Left lobe of liver (tissue), 2 donors: ENCODE measurements at regions not wholly inside any gene's neighbourhood (a gene's known extent, or its start where the extent isn't known, plus 50 kb on each side); places are given as distances from the start of the nearest gene placed in this dataset.

Experiments
- ATAC-seq: fragments of 200-7000 bp; cut with Tn5 transposase; one replicate; pipeline ENCODE4 v1.9.1; 2020; ENCODE audit warnings: mild to moderate bottlenecking, moderate library complexity
- DNase-seq: peaks from one replicate; pipeline ENCODE4 v3.0.0-alpha.2; 2020; ENCODE audit warnings: low spot score
- donor health status: DM: no; HTN: no; CAD: no; lungs with moderate emphysema.
- donor health status: DM: no; HTN: yes; CAD: no.

GRCh38 chr5:175056831-175057230 is 332.4 kb downstream of the MSX2 start:
- DNase-seq (no peak), ATAC-seq (no peak)

GRCh38 chr5:175054243-175054642 is 329.9 kb downstream of the MSX2 start:
- ATAC-seq (no peak), DNase-seq (no peak)

DNA sequence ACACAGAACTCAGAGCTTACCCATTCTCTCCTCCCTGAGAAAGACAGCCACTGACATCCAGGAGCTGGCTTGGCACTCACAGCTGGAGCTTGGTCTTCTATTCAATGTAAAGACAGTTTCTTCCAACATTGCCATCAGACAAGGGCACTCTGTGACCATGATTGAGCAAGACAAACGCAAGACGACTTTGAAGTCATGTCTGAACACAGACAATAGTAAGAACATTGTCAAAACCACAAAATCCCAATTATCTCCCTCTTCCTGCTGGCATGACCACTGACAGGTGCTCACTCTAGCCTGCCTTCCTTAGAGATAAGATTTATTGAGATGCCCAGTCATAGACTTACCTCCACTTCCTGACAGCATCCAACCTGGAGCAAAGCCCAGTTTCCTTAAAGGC is 328.0 kb downstream of the MSX2 start:
- ATAC-seq (no peak), DNase-seq (no peak)

- ATAC-seq (no peak), DNase-seq (no peak)
Measured at GRCh38 chr5:175047048-175047447, 322.7 kb downstream of the MSX2 start.

DNA sequence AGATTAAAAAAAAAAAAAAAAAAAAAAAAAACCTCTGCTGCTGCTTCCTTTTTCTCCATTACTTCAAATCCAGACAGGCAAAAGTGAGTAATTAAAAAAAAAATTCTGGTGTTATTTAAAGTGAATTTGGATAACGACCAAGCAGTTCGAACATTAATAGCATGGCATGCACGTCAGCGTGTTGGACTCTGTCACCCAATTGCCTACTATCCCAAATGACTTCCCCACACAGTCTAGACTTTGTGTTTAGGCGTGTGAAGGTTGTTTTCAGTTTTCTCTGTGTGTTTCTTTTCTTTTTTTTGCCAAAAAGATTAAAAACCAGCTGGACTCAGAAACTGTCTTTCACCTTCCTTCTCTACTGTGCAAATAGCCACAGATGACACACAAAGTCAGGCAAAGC is 321.4 kb downstream of the MSX2 start:
- ATAC-seq (peak; percentile 53), DNase-seq (no peak)

DNA sequence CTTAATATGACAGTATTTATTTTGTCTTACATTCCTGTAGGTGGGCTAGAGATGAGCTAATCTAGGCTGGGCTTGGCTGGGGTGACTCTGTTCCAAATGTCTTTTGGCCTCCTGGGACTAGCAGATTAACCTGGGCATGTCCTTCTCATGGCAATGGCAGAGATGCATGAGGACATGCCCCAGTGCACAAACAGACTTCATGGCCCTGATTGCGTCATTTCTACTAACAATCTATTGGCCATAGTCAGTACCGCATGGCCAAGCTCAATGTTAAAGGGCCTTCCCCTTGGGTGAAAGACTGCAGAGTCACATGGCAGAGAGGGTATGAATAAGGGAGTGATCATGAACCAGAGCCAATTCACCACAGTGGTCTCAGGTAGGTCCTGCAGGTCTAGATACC is 313.4 kb downstream of the MSX2 start:
- DNase-seq (no peak), ATAC-seq (peak; percentile 54)

- no peak for ATAC-seq
- no peak for DNase-seq
Measured at GRCh38 chr5:175035882-175036533, 311.6 kb downstream of the MSX2 start.

GRCh38 chr5:175034924-175035323 is 310.5 kb downstream of the MSX2 start:
- ATAC-seq (no peak), DNase-seq (no peak)

- ATAC-seq (no peak), DNase-seq (no peak)
Measured at GRCh38 chr5:175032741-175033151, 308.4 kb downstream of the MSX2 start.

- ATAC-seq (no peak), DNase-seq (no peak)
Measured at GRCh38 chr5:175032013-175032412, 307.6 kb downstream of the MSX2 start.

DNA sequence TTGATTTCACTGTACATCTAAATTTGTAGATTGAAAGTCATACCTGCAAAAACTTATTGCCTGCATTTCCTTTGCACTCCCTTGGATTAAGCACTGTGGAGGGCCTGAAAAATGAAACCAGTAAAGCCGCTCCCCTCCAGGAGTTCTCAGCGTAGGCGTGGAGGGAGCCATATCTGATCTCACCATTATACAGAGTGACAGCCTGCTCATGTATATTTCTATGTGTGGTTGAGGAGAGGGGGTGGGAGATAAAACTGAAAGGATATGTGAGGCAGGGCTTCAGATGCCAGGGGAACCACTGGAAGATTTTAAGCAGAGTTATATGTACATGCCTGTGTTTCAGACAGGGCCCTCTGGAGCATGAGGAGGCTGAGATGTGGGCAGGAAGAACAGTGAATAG is 303.0 kb downstream of the MSX2 start:
- no peak for ATAC-seq
- DNase-seq = no peak

GRCh38 chr5:175025077-175025476 is 300.7 kb downstream of the MSX2 start:
- ATAC-seq (no peak), DNase-seq (no peak)

DNA sequence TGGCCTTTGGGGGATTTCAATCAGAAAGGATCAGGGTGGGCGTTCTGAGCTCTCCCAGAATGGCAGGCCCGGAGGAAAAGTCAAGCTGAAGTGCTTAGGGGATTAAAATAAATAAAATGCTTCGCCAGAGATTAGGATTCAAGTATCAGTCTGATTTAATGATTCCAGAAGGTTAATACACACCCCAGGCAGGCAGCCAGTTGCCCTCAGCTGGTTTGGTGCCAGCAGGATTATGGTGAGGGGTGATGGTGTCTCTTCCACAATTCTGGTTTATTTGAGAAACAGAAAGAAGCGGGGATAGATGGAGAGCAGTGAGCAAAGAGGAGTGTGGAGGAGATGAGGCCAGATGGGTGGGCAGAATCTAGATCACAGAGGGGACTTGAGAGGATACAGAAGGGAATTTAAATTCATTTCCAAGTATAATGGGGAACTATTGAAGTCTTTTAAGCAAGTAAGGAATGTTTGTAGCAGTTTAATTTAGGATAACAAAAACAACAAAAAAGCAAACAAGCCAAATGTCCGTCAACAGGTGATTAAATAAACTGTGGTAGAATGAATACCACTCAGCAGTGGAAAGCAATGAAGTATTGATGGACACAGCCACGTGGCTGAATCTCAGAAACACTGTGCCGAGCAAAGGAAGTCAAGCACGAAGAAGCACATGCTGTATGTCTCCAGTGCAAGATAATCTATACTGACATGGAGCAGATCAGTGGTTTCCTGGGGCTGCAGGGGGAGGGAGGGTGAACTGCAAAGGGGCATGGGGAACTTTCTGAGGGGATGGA is 297.7 kb downstream of the MSX2 start:
- DNase-seq (no peak), ATAC-seq (no peak)

DNA sequence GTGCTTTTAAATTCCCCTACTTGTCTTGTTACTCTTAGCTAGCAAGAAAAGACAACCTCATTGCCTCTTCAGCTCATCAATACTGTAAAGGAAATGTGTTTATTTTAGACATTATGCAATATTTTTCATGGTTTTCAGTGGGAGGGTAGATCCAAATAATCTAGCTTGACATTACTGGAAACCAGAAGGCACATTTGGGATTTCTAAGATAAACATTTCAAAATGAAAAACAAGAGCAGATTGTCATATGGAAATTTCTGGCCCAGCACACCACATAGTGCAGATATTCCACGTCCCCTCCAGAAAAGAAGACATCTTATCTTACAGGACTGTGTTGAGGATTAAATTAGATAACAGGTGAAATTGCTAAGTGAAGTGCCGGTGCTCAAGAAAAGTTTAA is 296.9 kb downstream of the MSX2 start:
- ATAC-seq (no peak), DNase-seq (no peak)

GRCh38 chr5:175015028-175015685 is 290.8 kb downstream of the MSX2 start:
- DNase-seq (peak; percentile 93), ATAC-seq (peak; percentile 94)

DNA sequence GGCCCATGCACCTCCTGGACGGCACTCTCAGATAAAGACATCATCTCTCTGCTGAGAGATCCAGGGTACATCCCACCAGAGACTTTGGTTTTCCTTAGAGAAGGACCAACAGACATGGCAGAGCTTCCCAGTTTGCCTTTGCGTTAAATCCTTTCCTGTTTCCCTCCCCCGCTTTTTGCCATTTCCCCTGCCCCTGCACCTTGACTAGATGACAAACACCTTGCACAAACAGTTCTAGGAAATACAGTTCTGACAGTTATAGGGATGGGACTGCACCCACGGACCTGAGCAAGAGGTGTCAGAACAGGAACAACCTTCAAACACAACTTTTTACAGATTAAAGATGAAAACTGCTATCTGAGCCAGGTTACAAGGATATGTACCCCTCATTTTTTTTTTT is 288.9 kb downstream of the MSX2 start:
- ATAC-seq (no peak), DNase-seq (no peak)

GRCh38 chr5:175012267-175012666 is 287.9 kb downstream of the MSX2 start:
- ATAC-seq = no peak
- DNase-seq = no peak

- no peak for DNase-seq
- no peak for ATAC-seq
Measured at GRCh38 chr5:175003531-175003930, 279.1 kb downstream of the MSX2 start.

- DNase-seq (no peak), ATAC-seq (no peak)
Measured at GRCh38 chr5:175001876-175002645, 277.7 kb downstream of the MSX2 start.

DNA sequence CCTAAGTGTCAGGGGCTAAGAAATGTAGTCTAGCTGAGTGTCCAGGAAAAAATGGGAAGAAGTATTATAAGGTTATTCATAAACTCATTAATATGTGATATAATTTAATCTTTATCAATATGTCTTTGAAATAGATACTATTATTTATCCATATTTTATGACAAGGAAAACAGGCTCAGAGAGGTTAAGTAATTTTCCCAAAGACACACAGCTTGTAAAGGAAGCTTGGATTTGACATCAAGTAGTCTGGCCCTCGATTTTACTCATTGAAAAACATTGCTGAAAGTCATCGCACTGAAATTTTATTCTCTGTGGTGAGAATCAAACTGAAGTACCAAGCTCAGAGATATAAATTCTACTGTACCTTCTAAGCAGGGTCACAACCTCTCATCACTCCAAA is 276.9 kb downstream of the MSX2 start:
- ATAC-seq = no peak
- no peak for DNase-seq

DNA sequence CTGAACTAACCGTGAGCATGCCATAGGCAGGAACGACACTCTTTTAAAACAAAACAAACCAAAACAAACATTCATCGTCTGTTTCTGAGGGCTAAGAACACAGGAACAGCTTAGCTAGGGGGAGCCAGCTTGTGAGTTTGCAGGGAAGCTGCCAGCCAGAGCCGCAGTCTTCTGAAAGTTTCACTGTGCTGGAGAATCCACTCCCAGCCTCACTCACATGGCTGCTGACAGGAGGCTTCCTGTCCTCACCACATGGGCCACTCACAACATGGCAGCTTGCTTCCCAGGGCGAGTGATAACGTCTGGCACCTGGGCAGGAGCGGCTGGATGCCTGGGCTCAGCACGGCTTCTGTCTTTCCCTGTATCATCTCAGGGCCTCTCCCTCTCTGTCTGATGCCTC is 275.2 kb downstream of the MSX2 start:
- ATAC-seq (no peak), DNase-seq (no peak)
